Caco-2 (cell line): ENCODE measurements at regions not wholly inside any gene's neighbourhood (a gene's known extent, or its start where the extent isn't known, plus 50 kb on each side); places are given as distances from the start of the nearest gene placed in this dataset.

ENCODE experiments used
- BruUV-seq: library from RNA; stranded (reverse); fragments of 400-500 nt; replicated peaks from 2 replicates; lab custom pipeline; 2021; lab: Mats Ljungman, UMichigan
- CTCF ChIA-PET: fragments of 300-600 bp; sonication (Branson Sonifier 250); formaldehyde crosslinking; loops from one replicate; lab custom pipeline; 2022; ENCODE audit warnings: antibody characterized with exemption; lab: Charles Lee
- POLR2A ChIA-PET: fragments of 300-600 bp; sonication (Branson Sonifier 250); formaldehyde crosslinking; loops from one replicate; lab custom pipeline; 2022; ENCODE audit warnings: antibody characterized with exemption; lab: Charles Lee
- DNase-seq, 2 experiments: peaks; one replicate each; pipeline versions ENCODE4 v3.0.0 to v3.0.0-alpha.2; 2020 to 2022
- H3K27me3 ChIP-seq: replicated peaks from 2 replicates; pipeline ENCODE4 v1.6.0; 2011; ENCODE audit warnings: low read length; ENCODE audit not compliant: control insufficient read depth, insufficient read depth
- H3K36me3 ChIP-seq: 2 replicates; pipeline ENCODE4 v1.5.1; 2011; ENCODE audit warnings: low read length; ENCODE audit not compliant: control insufficient read depth, insufficient read depth
- H3K4me1 ChIP-seq: fragments of 250-450 bp; sonication (Bioruptor Pico); 2 replicates; pipeline ENCODE4 v1.5.1; 2020; ENCODE audit warnings: mild to moderate bottlenecking
- H3K4me3 ChIP-seq: 2 replicates; pipeline ENCODE4 v1.5.1; 2011; ENCODE audit warnings: low read depth, mild to moderate bottlenecking, control low read depth, low read length
- H3K9me3 ChIP-seq: fragments of 250-450 bp; sonication (Bioruptor Pico); 2 replicates; pipeline ENCODE4 v1.5.1; 2020; ENCODE audit warnings: mild to moderate bottlenecking, moderate library complexity
- H3K27ac Mint-ChIP-seq: one replicate; pipeline ENCODE4 v1.8.0; 2022; ENCODE audit warnings: mixed read lengths; ENCODE audit not compliant: unreplicated experiment
- H3K27me3 Mint-ChIP-seq: one replicate; pipeline ENCODE4 v1.8.0; 2022; ENCODE audit warnings: mixed read lengths; ENCODE audit not compliant: insufficient read depth, unreplicated experiment
- H3K36me3 Mint-ChIP-seq: one replicate; pipeline ENCODE4 v1.8.0; 2022; ENCODE audit warnings: mild to moderate bottlenecking, mixed read lengths; ENCODE audit not compliant: insufficient read depth, unreplicated experiment
- H3K4me1 Mint-ChIP-seq: one replicate; pipeline ENCODE4 v1.8.0; 2022; ENCODE audit warnings: low read depth, mixed read lengths; ENCODE audit not compliant: unreplicated experiment
- H3K4me3 Mint-ChIP-seq: one replicate; pipeline ENCODE4 v1.8.0; 2022; ENCODE audit warnings: mild to moderate bottlenecking, moderate library complexity, mixed read lengths; ENCODE audit not compliant: unreplicated experiment
- H3K9me3 Mint-ChIP-seq: one replicate; pipeline ENCODE4 v1.8.0; 2022; ENCODE audit warnings: mixed read lengths; ENCODE audit not compliant: unreplicated experiment
- CTCF ChIP-seq, 2 experiments: fragments of 200-600 bp in 1 of 2; IDR thresholded peaks; 1 replicate in 1 of 2; 2 replicates in 1 of 2; pipeline versions ENCODE4 v1.5.1 to v1.8.0; 2011 to 2022; ENCODE audit warnings: antibody characterized with exemption in 1 of 2, control low read depth in 1 of 2, inconsistent platforms in 1 of 2, low read depth in 1 of 2, low read length in 1 of 2, mild to moderate bottlenecking in 1 of 2, moderate library complexity in 1 of 2; ENCODE audit not compliant: insufficient read depth in 1 of 2, severe bottlenecking in 1 of 2, unreplicated experiment in 1 of 2
- intact Hi-C: fragments of 100-400 bp; cut with micrococcal nuclease; formaldehyde crosslinking; loops from one replicate; pipeline ENCODE4 v1.10.0; 2022; ENCODE audit not compliant: unreplicated experiment

GRCh38 chr4:156411531-156411930 is 457.9 kb upstream of the CTSO start:
- Mint-ChIP-seq H3K27ac (no peak overlapping the region), H3K4me1 (no peaks in the 10 kb centered on the region), H3K36me3 (no peaks in the 10 kb centered on the region), H3K9me3 (no peaks in the 10 kb centered on the region), H3K4me3 (no peak overlapping the region), H3K27me3 (no peaks in the 10 kb centered on the region)
- CTCF ChIA-PET, result no interaction called here
- POLR2A ChIA-PET, result no interaction called here
- intact Hi-C loops, result no loop called here
- no TSS peak for BruUV-seq
- DNase-seq, result no peak
- TF ChIP-seq CTCF (IDR thresholded peaks at IDR 0.05; ENCODE audit: insufficient read depth in 1 of 2, low read depth in 1 of 2, low read length in 1 of 2, severe bottlenecking in 1 of 2, unreplicated experiment in 1 of 2), result no peak
- H3K36me3 ChIP-seq, result no peaks in the 10 kb centered on the region
- H3K9me3 ChIP-seq, result no peaks in the 10 kb centered on the region
- no peak overlapping the region for H3K4me3 ChIP-seq
- H3K27me3 ChIP-seq, result no peaks in the 10 kb centered on the region
- H3K4me1 ChIP-seq, result peaks cover 13% of the 10 kb centered on the region

- CTCF ChIA-PET, result no interaction called here
- TF ChIP-seq CTCF (IDR thresholded peaks at IDR 0.05; ENCODE audit: insufficient read depth in 1 of 2, low read depth in 1 of 2, low read length in 1 of 2, severe bottlenecking in 1 of 2, unreplicated experiment in 1 of 2), result no peak
- Histone ChIP-seq H3K4me3 (no peak overlapping the region), H3K27me3 (no peaks in the 10 kb centered on the region), H3K36me3 (no peaks in the 10 kb centered on the region), H3K9me3 (no peaks in the 10 kb centered on the region), H3K4me1 (no peaks in the 10 kb centered on the region)
- DNase-seq, result no peak
- no peaks in the 10 kb centered on the region for H3K27me3 Mint-ChIP-seq
- no peak overlapping the region for H3K27ac Mint-ChIP-seq
- peaks cover 7% of the 10 kb centered on the region for H3K9me3 Mint-ChIP-seq
- no TSS peak for BruUV-seq
- no peaks in the 10 kb centered on the region for H3K36me3 Mint-ChIP-seq
- intact Hi-C loops, result no loop called here
- no peak overlapping the region for H3K4me3 Mint-ChIP-seq
- no peaks in the 10 kb centered on the region for H3K4me1 Mint-ChIP-seq
- POLR2A ChIA-PET, result no interaction called here
Measured at GRCh38 chr4:156408749-156409148, 455.1 kb upstream of the CTSO start.

GRCh38 chr4:156401371-156401770 is 447.7 kb upstream of the CTSO start:
- no TSS peak for BruUV-seq
- Mint-ChIP-seq H3K27me3 (no peaks in the 10 kb centered on the region), H3K4me1 (no peaks in the 10 kb centered on the region), H3K36me3 (no peaks in the 10 kb centered on the region), H3K27ac (no peak overlapping the region), H3K9me3 (peaks cover 7% of the 10 kb centered on the region), H3K4me3 (no peak overlapping the region)
- H3K27me3 ChIP-seq, result no peaks in the 10 kb centered on the region
- ChIA-PET POLR2A (interaction anchor here (0.6 kb wide), 1 partner anchor 1865 kb away, joined by 3 read pairs; no protein-coding TSS in a partner anchor), CTCF (interaction anchor here (0.6 kb wide), 1 partner anchor 98 kb away, joined by 3 read pairs; no protein-coding TSS in a partner anchor)
- no peaks in the 10 kb centered on the region for H3K36me3 ChIP-seq
- no peak overlapping the region for H3K4me3 ChIP-seq
- no peaks in the 10 kb centered on the region for H3K4me1 ChIP-seq
- intact Hi-C loops, result no loop called here
- no peaks in the 10 kb centered on the region for H3K9me3 ChIP-seq
- DNase-seq, result no peak
- no peak for TF ChIP-seq CTCF (IDR thresholded peaks at IDR 0.05; ENCODE audit: insufficient read depth in 1 of 2, low read depth in 1 of 2, low read length in 1 of 2, severe bottlenecking in 1 of 2, unreplicated experiment in 1 of 2)
